ENCODE measurements at regions not wholly inside any gene's neighbourhood (a gene's known extent, or its start where the extent isn't known, plus 50 kb on each side); places are given as distances from the start of the nearest gene placed in this dataset.

DNA sequence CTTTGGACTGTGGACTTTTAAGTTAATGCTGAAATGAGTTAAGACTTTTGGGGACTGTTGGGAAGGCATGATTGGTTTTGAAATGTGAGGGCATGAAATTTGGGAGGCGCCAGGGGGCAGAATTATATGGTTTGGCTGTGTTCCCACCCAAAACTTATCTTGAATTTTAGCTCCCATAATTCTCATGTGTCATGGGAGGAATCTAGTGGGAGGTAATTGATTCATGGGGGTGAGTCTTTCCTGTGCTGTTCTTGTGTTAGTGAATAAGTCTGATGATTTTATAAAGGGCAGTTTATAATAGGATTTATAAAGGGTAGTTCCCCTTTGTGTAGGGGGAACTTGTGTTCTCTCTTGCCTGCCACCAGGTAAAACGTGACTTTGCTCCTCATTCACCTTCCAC is 235.5 kb upstream of the CDH18 start (continued):
- TF ChIP-seq, protein P1, sequence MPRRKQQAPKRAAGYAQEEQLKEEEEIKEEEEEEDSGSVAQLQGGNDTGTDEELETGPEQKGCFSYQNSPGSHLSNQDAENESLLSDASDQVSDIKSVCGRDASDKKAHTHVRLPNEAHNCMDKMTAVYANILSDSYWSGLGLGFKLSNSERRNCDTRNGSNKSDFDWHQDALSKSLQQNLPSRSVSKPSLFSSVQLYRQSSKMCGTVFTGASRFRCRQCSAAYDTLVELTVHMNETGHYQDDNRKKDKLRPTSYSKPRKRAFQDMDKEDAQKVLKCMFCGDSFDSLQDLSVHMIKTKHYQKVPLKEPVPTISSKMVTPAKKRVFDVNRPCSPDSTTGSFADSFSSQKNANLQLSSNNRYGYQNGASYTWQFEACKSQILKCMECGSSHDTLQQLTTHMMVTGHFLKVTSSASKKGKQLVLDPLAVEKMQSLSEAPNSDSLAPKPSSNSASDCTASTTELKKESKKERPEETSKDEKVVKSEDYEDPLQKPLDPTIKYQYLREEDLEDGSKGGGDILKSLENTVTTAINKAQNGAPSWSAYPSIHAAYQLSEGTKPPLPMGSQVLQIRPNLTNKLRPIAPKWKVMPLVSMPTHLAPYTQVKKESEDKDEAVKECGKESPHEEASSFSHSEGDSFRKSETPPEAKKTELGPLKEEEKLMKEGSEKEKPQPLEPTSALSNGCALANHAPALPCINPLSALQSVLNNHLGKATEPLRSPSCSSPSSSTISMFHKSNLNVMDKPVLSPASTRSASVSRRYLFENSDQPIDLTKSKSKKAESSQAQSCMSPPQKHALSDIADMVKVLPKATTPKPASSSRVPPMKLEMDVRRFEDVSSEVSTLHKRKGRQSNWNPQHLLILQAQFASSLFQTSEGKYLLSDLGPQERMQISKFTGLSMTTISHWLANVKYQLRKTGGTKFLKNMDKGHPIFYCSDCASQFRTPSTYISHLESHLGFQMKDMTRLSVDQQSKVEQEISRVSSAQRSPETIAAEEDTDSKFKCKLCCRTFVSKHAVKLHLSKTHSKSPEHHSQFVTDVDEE (CRISPR knock-in tag; IDR thresholded peaks at IDR 0.05) = no peak
- TF ChIP-seq ISL1 (CRISPR knock-in tag; IDR thresholded peaks at IDR 0.05) (no peak), PPARA (CRISPR knock-in tag; IDR thresholded peaks at IDR 0.05; ENCODE audit: borderline replicate concordance) (no peak), ZNF8 (CRISPR knock-in tag; IDR thresholded peaks at IDR 0.05) (no peak)
- TF ChIP-seq, protein P2, sequence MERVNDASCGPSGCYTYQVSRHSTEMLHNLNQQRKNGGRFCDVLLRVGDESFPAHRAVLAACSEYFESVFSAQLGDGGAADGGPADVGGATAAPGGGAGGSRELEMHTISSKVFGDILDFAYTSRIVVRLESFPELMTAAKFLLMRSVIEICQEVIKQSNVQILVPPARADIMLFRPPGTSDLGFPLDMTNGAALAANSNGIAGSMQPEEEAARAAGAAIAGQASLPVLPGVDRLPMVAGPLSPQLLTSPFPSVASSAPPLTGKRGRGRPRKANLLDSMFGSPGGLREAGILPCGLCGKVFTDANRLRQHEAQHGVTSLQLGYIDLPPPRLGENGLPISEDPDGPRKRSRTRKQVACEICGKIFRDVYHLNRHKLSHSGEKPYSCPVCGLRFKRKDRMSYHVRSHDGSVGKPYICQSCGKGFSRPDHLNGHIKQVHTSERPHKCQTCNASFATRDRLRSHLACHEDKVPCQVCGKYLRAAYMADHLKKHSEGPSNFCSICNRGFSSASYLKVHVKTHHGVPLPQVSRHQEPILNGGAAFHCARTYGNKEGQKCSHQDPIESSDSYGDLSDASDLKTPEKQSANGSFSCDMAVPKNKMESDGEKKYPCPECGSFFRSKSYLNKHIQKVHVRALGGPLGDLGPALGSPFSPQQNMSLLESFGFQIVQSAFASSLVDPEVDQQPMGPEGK (CRISPR knock-in tag; IDR thresholded peaks at IDR 0.05; ENCODE audit: borderline replicate concordance) = no peak

DNA sequence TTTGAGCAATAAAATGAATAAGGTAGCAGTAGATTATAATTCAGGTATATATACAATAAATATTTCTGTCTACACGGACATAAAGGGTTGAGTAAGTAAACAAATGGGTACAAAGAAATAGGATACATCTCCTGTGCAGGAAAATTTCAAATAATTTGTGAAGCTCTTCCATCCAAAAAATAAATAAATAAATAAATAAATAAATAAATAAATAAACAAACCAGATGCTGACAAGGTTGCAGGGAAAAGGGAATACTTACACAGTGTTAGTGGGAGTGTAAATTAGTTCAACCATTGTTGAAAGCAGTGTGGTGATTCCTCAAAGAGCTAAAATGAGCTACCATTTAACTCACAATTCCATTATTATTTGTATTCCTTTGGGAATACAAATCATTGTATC is 227.3 kb upstream of the CDH18 start:
- TF ChIP-seq, protein P3, sequence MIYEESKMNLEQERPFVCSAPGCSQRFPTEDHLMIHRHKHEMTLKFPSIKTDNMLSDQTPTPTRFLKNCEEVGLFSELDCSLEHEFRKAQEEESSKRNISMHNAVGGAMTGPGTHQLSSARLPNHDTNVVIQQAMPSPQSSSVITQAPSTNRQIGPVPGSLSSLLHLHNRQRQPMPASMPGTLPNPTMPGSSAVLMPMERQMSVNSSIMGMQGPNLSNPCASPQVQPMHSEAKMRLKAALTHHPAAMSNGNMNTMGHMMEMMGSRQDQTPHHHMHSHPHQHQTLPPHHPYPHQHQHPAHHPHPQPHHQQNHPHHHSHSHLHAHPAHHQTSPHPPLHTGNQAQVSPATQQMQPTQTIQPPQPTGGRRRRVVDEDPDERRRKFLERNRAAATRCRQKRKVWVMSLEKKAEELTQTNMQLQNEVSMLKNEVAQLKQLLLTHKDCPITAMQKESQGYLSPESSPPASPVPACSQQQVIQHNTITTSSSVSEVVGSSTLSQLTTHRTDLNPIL (CRISPR knock-in tag; IDR thresholded peaks at IDR 0.05; ENCODE audit: low read depth) = no peak
- no peak for TF ChIP-seq BACH2 (CRISPR knock-in tag; IDR thresholded peaks at IDR 0.05; ENCODE audit: borderline replicate concordance)
- TF ChIP-seq GLIS3 (CRISPR knock-in tag; IDR thresholded peaks at IDR 0.05) = no peak
- TF ChIP-seq, protein P4, sequence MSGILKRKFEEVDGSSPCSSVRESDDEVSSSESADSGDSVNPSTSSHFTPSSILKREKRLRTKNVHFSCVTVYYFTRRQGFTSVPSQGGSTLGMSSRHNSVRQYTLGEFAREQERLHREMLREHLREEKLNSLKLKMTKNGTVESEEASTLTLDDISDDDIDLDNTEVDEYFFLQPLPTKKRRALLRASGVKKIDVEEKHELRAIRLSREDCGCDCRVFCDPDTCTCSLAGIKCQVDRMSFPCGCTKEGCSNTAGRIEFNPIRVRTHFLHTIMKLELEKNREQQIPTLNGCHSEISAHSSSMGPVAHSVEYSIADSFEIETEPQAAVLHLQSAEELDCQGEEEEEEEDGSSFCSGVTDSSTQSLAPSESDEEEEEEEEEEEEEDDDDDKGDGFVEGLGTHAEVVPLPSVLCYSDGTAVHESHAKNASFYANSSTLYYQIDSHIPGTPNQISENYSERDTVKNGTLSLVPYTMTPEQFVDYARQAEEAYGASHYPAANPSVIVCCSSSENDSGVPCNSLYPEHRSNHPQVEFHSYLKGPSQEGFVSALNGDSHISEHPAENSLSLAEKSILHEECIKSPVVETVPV (CRISPR knock-in tag; IDR thresholded peaks at IDR 0.05) = no peak
- TF ChIP-seq TCF4 (CRISPR knock-in tag; IDR thresholded peaks at IDR 0.05; ENCODE audit: borderline replicate concordance) = no peak
- no peak for TF ChIP-seq ZNF70 (CRISPR knock-in tag; IDR thresholded peaks at IDR 0.05)
- TF ChIP-seq RARB (CRISPR knock-in tag; IDR thresholded peaks at IDR 0.05) = no peak
- TF ChIP-seq, protein P5, sequence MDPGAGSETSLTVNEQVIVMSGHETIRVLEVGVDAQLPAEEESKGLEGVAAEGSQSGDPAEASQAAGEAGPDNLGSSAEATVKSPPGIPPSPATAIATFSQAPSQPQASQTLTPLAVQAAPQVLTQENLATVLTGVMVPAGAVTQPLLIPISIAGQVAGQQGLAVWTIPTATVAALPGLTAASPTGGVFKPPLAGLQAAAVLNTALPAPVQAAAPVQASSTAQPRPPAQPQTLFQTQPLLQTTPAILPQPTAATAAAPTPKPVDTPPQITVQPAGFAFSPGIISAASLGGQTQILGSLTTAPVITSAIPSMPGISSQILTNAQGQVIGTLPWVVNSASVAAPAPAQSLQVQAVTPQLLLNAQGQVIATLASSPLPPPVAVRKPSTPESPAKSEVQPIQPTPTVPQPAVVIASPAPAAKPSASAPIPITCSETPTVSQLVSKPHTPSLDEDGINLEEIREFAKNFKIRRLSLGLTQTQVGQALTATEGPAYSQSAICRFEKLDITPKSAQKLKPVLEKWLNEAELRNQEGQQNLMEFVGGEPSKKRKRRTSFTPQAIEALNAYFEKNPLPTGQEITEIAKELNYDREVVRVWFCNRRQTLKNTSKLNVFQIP (CRISPR knock-in tag; IDR thresholded peaks at IDR 0.05; ENCODE audit: borderline replicate concordance, low read depth) = no peak
- TF ChIP-seq ZNF565 (CRISPR knock-in tag; conservative IDR thresholded peaks at IDR 0.05; ENCODE audit: low read depth) = no peak
- TF ChIP-seq PPARA (CRISPR knock-in tag; IDR thresholded peaks at IDR 0.05; ENCODE audit: borderline replicate concordance) = no peak
- TF ChIP-seq TOX (CRISPR knock-in tag; IDR thresholded peaks at IDR 0.05; ENCODE audit: borderline replicate concordance) = no peak
- no peak for TF ChIP-seq ESRRG (CRISPR knock-in tag; IDR thresholded peaks at IDR 0.05)
- TF ChIP-seq ISL1 (CRISPR knock-in tag; IDR thresholded peaks at IDR 0.05) = no peak
- TF ChIP-seq ZFP30 (CRISPR knock-in tag; IDR thresholded peaks at IDR 0.05) = no peak
- TF ChIP-seq SNAI2 (CRISPR knock-in tag; IDR thresholded peaks at IDR 0.05) = no peak
- TF ChIP-seq ARNTL (CRISPR knock-in tag; IDR thresholded peaks at IDR 0.05; ENCODE audit: borderline replicate concordance, low read depth) = no peak
- TF ChIP-seq, protein P1 (CRISPR knock-in tag; IDR thresholded peaks at IDR 0.05) = no peak
- TF ChIP-seq, protein P2 (CRISPR knock-in tag; IDR thresholded peaks at IDR 0.05; ENCODE audit: borderline replicate concordance) = no peak
- no peak for TF ChIP-seq ZNF8 (CRISPR knock-in tag; IDR thresholded peaks at IDR 0.05)
- no peak for ATAC-seq

Measured in SK-N-SH treated with all-trans-retinoic acid at 6 μM for 48 hours (cell line).